Osteoblast (primary cell): ENCODE measurements at regions not wholly inside any gene's neighbourhood (a gene's known extent, or its start where the extent isn't known, plus 50 kb on each side); places are given as distances from the start of the nearest gene placed in this dataset.

Experiments
- DNase-seq: peaks from one replicate; pipeline ENCODE4 v3.0.0; 2011; ENCODE audit warnings: low spot score, mixed read lengths; ENCODE audit not compliant: insufficient read length; ENCODE audit errors: missing footprints
- H2AFZ ChIP-seq: 2 replicates; pipeline ENCODE4 v1.6.0; 2011; ENCODE audit warnings: mild to moderate bottlenecking, low read length
- H3K27ac ChIP-seq: 2 replicates; pipeline ENCODE4 v1.5.1; 2011; ENCODE audit warnings: mild to moderate bottlenecking, low read depth, low read length, moderate library complexity
- H3K27me3 ChIP-seq: 2 replicates; pipeline ENCODE4 v1.6.0; 2012; ENCODE audit warnings: mild to moderate bottlenecking, control low read depth, inconsistent platforms, low read length, moderate library complexity; ENCODE audit not compliant: insufficient read depth
- H3K36me3 ChIP-seq: 2 replicates; pipeline ENCODE4 v1.5.1; 2011; ENCODE audit warnings: mild to moderate bottlenecking, low read length, control low read depth, moderate library complexity; ENCODE audit not compliant: insufficient read depth
- H3K4me1 ChIP-seq: 2 replicates; pipeline ENCODE4 v1.5.1; 2011; ENCODE audit warnings: mild to moderate bottlenecking, low read length, control low read depth, moderate library complexity; ENCODE audit not compliant: insufficient read depth
- H3K4me2 ChIP-seq: 2 replicates; pipeline ENCODE4 v1.6.0; 2011; ENCODE audit warnings: mild to moderate bottlenecking, low read length; ENCODE audit not compliant: insufficient read depth
- H3K4me3 ChIP-seq: fragments of 200-600 bp; sonication (generic); 3 replicates; pipeline ENCODE4 v1.5.1; 2012; ENCODE audit warnings: mild to moderate bottlenecking, low read length, inconsistent platforms; ENCODE audit not compliant: insufficient read depth
- H3K79me2 ChIP-seq: 2 replicates; pipeline ENCODE4 v1.6.0; 2012; ENCODE audit warnings: mild to moderate bottlenecking, low read length, control low read depth, inconsistent platforms; ENCODE audit not compliant: insufficient read depth
- H3K9me3 ChIP-seq: 2 replicates; pipeline ENCODE4 v1.5.1; 2011; ENCODE audit warnings: low read depth, low read length, control low read depth
- H4K20me1 ChIP-seq: 2 replicates; pipeline ENCODE4 v1.6.0; 2012; ENCODE audit warnings: mild to moderate bottlenecking, low read length, control low read depth; ENCODE audit not compliant: insufficient read depth
- TF ChIP-seq, protein P1 (sequence below): IDR thresholded peaks from 2 replicates; pipeline ENCODE4 v1.5.1; 2011; ENCODE audit warnings: mild to moderate bottlenecking, low read depth, low read length, moderate library complexity; ENCODE audit errors: extremely low read depth

DNA sequence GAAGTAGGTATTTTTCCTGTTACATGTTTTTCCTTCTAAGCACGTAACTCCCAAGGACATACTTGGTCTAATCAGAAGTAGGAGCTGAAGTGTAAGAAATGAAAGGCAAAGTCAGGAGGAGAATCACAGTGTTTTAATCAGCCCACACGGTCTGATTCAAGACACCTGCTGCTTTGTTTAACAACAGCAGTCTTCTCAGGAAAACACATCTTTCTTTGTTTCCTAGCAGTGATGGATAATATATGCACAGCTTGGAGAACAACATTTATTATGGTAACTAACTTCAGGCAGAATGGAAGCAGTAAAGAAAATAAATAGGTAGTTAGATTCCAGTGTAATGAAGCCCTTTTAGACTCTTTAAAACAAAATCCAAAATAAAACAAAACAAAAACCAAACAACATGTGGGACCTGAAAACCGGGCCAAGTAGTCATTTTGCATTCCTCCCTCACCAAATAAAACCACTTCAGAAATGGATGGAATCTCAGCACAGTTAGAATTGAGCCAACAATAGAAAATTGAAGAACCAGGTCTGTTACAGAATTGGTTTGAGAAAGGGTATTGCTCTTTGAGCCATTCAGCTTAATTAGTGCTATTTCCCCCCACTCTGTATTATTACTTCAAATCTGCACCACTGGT is 61.1 kb upstream of the UGP2 start:
- no peaks in the 10 kb centered on the region for H3K27me3 ChIP-seq
- no peak overlapping the region for H2AFZ ChIP-seq
- TF ChIP-seq, protein P1, sequence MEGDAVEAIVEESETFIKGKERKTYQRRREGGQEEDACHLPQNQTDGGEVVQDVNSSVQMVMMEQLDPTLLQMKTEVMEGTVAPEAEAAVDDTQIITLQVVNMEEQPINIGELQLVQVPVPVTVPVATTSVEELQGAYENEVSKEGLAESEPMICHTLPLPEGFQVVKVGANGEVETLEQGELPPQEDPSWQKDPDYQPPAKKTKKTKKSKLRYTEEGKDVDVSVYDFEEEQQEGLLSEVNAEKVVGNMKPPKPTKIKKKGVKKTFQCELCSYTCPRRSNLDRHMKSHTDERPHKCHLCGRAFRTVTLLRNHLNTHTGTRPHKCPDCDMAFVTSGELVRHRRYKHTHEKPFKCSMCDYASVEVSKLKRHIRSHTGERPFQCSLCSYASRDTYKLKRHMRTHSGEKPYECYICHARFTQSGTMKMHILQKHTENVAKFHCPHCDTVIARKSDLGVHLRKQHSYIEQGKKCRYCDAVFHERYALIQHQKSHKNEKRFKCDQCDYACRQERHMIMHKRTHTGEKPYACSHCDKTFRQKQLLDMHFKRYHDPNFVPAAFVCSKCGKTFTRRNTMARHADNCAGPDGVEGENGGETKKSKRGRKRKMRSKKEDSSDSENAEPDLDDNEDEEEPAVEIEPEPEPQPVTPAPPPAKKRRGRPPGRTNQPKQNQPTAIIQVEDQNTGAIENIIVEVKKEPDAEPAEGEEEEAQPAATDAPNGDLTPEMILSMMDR = no peak
- no peaks in the 10 kb centered on the region for H3K36me3 ChIP-seq
- H3K79me2 ChIP-seq = no peaks in the 10 kb centered on the region
- no peaks in the 10 kb centered on the region for H3K9me3 ChIP-seq
- no peak overlapping the region for H3K27ac ChIP-seq
- H3K4me1 ChIP-seq = no peaks in the 10 kb centered on the region
- no peak for DNase-seq
- H3K4me2 ChIP-seq = no peak overlapping the region
- no peak overlapping the region for H3K4me3 ChIP-seq
- no peaks in the 10 kb centered on the region for H4K20me1 ChIP-seq

DNA sequence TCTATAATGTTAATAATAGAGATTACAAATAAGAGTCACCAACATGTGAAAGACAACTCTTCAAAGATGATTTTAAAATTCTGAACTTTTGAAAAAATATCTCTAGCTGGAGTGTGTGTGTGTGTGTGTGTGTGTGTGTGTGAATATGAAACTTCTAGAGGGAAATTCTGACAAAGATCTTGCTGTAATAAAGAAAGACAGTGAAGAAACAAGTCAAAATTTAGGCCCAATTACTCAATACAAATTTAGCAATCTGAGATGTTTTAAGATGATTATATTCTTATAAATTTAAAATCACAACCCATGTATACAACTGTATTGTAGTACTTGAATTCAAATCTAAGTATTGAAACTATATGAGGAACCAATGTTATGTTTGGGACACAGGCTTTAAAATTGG is 57.2 kb upstream of the UGP2 start:
- Histone ChIP-seq H3K4me2 (no peak overlapping the region), H4K20me1 (no peaks in the 10 kb centered on the region), H3K27me3 (no peaks in the 10 kb centered on the region), H3K27ac (no peak overlapping the region), H3K4me3 (no peak overlapping the region), H2AFZ (no peak overlapping the region), H3K9me3 (no peaks in the 10 kb centered on the region), H3K36me3 (no peaks in the 10 kb centered on the region), H3K4me1 (peaks cover 17% of the 10 kb centered on the region), H3K79me2 (no peaks in the 10 kb centered on the region)
- no peak for DNase-seq
- TF ChIP-seq, protein P1 = no peak

DNA sequence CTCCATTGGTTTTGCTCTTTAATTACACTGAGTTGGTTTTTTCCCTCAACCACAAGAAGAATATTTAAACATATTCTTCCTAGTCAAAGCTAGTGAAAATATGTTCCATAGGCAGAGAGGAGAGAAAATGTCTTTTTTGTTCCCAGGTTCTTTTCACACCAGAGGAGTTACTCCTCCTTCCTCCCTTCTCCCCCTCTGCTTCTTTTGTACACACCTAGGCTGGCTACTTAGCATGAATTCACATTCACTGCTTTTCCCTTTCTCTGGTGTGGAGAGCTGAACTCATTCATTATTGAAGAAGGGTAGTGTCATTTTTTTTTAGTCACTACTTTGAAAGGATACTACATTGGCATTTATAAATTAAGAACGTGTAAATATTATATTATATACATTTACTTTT is 56.6 kb upstream of the UGP2 start:
- Histone ChIP-seq H2AFZ (no peak overlapping the region), H3K4me2 (no peak overlapping the region), H3K27ac (no peak overlapping the region), H3K36me3 (no peaks in the 10 kb centered on the region), H3K4me3 (no peak overlapping the region), H3K4me1 (peaks cover 24% of the 10 kb centered on the region), H3K27me3 (no peaks in the 10 kb centered on the region), H3K9me3 (no peaks in the 10 kb centered on the region), H4K20me1 (no peaks in the 10 kb centered on the region), H3K79me2 (no peaks in the 10 kb centered on the region)
- TF ChIP-seq, protein P1 = no peak
- DNase-seq = no peak

DNA sequence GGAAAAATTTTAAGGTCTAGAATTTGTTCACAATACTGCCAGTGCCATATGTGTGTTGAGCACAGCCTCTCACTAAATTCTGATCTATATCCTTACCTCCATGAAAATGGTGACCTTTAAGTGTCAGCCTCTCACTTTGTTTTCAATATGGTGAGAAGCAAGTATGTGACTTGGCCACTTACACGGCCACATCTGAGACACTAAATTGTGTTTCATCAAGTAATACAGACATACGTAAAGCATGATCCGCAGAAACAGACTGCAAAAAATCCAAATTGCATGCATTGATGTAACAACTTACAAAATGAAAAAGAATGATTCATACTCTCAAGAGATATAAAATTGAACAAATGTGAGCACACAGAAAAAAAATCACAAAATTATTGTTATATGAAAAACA is 55.2 kb upstream of the UGP2 start:
- no peaks in the 10 kb centered on the region for H4K20me1 ChIP-seq
- H3K27me3 ChIP-seq = no peaks in the 10 kb centered on the region
- no peak overlapping the region for H3K4me3 ChIP-seq
- H3K9me3 ChIP-seq = no peaks in the 10 kb centered on the region
- peak overlapping the region; percentile 11 for H2AFZ ChIP-seq
- TF ChIP-seq, protein P1 = no peak
- peaks cover 36% of the 10 kb centered on the region for H3K4me1 ChIP-seq
- no peaks in the 10 kb centered on the region for H3K36me3 ChIP-seq
- H3K79me2 ChIP-seq = no peaks in the 10 kb centered on the region
- H3K4me2 ChIP-seq = no peak overlapping the region
- H3K27ac ChIP-seq = peak overlapping the region; percentile 21
- DNase-seq = no peak
